ENCODE measurements at regions not wholly inside any gene's neighbourhood (a gene's known extent, or its start where the extent isn't known, plus 50 kb on each side); places are given as distances from the start of the nearest gene placed in this dataset.

DNA sequence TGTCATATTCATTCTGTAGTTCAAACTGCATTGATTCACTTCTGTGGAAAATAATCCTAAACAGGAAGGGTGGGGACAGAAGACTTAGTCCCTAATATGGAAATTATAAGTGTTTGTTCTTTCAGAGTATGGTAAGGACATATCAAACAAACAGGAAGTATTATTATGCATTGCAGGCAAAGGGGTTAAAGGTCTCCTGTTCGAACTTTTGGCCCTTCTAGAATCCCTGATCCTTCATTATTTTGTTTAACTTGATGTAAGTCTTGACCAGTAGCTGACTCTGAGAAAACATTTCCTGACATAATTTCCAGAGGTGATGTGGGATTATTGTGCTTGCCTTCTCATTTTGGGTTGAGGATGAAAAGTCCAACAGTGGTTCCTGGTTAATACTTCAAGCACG, 215.4 kb upstream of the ADGRL2 start:
- TF ChIP-seq, protein P1, sequence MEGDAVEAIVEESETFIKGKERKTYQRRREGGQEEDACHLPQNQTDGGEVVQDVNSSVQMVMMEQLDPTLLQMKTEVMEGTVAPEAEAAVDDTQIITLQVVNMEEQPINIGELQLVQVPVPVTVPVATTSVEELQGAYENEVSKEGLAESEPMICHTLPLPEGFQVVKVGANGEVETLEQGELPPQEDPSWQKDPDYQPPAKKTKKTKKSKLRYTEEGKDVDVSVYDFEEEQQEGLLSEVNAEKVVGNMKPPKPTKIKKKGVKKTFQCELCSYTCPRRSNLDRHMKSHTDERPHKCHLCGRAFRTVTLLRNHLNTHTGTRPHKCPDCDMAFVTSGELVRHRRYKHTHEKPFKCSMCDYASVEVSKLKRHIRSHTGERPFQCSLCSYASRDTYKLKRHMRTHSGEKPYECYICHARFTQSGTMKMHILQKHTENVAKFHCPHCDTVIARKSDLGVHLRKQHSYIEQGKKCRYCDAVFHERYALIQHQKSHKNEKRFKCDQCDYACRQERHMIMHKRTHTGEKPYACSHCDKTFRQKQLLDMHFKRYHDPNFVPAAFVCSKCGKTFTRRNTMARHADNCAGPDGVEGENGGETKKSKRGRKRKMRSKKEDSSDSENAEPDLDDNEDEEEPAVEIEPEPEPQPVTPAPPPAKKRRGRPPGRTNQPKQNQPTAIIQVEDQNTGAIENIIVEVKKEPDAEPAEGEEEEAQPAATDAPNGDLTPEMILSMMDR (IDR thresholded peaks at IDR 0.05): no peak
- TF ChIP-seq POLR2AphosphoS5 (IDR thresholded peaks at IDR 0.05) (no peak), POLR2A (IDR thresholded peaks at IDR 0.05; ENCODE audit: low read depth) (no peak), EP300 (IDR thresholded peaks at IDR 0.05) (no peak)
